GM13977 (cell line): ENCODE measurements at regions not wholly inside any gene's neighbourhood (a gene's known extent, or its start where the extent isn't known, plus 50 kb on each side); places are given as distances from the start of the nearest gene placed in this dataset.

Source experiments
- DNase-seq: peaks from one replicate; pipeline ENCODE4 v3.0.0; 2012; ENCODE audit warnings: low spot score
- CTCF ChIP-seq: IDR thresholded peaks from 2 replicates; pipeline ENCODE4 v1.5.1; 2012; ENCODE audit warnings: mild to moderate bottlenecking, control low read depth; ENCODE audit not compliant: insufficient read depth; ENCODE audit errors: extremely low read depth, missing control alignments
- in situ Hi-C: fragments of 300-500 bp; cut with MboI; formaldehyde crosslinking; loops from one replicate; pipeline ENCODE4 v1.12.0; 2022; ENCODE audit warnings: low sequenced_read_pairs, low pct_unique_long_range_greater_than_20kb, mixed read lengths, inconsistent platforms; ENCODE audit not compliant: unreplicated experiment

GRCh38 chr10:42984035-42984610, 92.7 kb upstream of the RET start:
- in situ Hi-C loops: no loop called here
- DNase-seq: no peak
- TF ChIP-seq CTCF: no peak

- in situ Hi-C loops: no loop called here
- TF ChIP-seq CTCF: no peak
- no peak for DNase-seq
Observed at GRCh38 chr10:42984761-42985325, 92.0 kb upstream of the RET start.

GRCh38 chr10:42985436-42986316, 91.2 kb upstream of the RET start:
- in situ Hi-C loops: no loop called here
- TF ChIP-seq CTCF: no peak
- no peak for DNase-seq

GRCh38 chr10:42986633-42987032, 90.2 kb upstream of the RET start:
- DNase-seq: no peak
- no peak for TF ChIP-seq CTCF
- in situ Hi-C loops: no loop called here

- in situ Hi-C loops: no loop called here
- TF ChIP-seq CTCF: no peak
- DNase-seq: no peak
Observed at GRCh38 chr10:42987121-42987541, 89.7 kb upstream of the RET start.

- DNase-seq: no peak
- no peak for TF ChIP-seq CTCF
- in situ Hi-C loops: no loop called here
Observed at GRCh38 chr10:42987575-42987974, 89.3 kb upstream of the RET start.
